Activated naive CD4-positive, alpha-beta T cell treated with anti-CD3 and anti-CD28 coated beads for 36 hours (primary cell): ENCODE measurements at regions not wholly inside any gene's neighbourhood (a gene's known extent, or its start where the extent isn't known, plus 50 kb on each side); places are given as distances from the start of the nearest gene placed in this dataset.

ENCODE experiments used
- CTCF ChIA-PET: fragments of 350-600 bp; sonication (Branson Sonifier 250); formaldehyde crosslinking; loops from one replicate; lab custom pipeline; 2021; ENCODE audit warnings: antibody characterized with exemption; lab: Charles Lee
- DNase-seq: peaks from one replicate; pipeline ENCODE4 v3.0.0-alpha.2; 2020
- H3K27ac Mint-ChIP-seq: one replicate; pipeline ENCODE4 v1.8.0; 2021; ENCODE audit warnings: mild to moderate bottlenecking, mixed read lengths
- H3K27me3 Mint-ChIP-seq: one replicate; pipeline ENCODE4 v1.8.0; 2021; ENCODE audit warnings: low read depth, mixed read lengths
- H3K36me3 Mint-ChIP-seq: one replicate; pipeline ENCODE4 v1.8.0; 2021; ENCODE audit warnings: low read depth, mixed read lengths
- H3K4me1 Mint-ChIP-seq: one replicate; pipeline ENCODE4 v1.8.0; 2021; ENCODE audit warnings: low read depth, mixed read lengths
- H3K4me3 Mint-ChIP-seq: one replicate; pipeline ENCODE4 v1.8.0; 2021; ENCODE audit warnings: mild to moderate bottlenecking, moderate library complexity, mixed read lengths
- H3K9me3 Mint-ChIP-seq: one replicate; pipeline ENCODE4 v1.8.0; 2021; ENCODE audit warnings: mixed read lengths
- intact Hi-C: fragments of 100-400 bp; cut with micrococcal nuclease; formaldehyde crosslinking; loops from one replicate; pipeline ENCODE4 v1.15.1; 2023

DNA sequence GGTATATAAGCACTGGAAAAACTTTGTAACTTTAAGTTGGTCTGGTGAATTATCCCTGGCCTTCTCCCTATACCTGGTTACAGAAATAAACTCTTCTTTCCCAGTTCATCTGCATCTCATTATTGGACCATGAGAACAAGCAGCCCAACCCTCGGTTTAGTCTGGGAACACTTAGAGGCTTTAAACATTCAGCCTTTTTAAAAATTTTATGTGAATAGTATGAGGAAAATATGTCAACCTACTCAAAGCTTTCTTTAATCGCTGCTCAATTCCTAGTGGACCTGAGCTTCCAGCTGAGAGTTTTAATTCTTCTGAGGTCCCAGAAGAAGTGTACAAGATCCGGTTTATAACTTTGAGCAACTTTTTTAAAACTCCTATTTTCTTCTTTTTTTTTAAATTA is 358.6 kb upstream of the NOCT start:
- CTCF ChIA-PET, result no interaction called here
- DNase-seq, result no peak
- Mint-ChIP-seq H3K4me3 (no peak overlapping the region), H3K27ac (no peak overlapping the region), H3K4me1 (no peaks in the 10 kb centered on the region), H3K9me3 (no peaks in the 10 kb centered on the region), H3K27me3 (no peaks in the 10 kb centered on the region), H3K36me3 (no peaks in the 10 kb centered on the region)
- intact Hi-C loops, result no loop called here

DNA sequence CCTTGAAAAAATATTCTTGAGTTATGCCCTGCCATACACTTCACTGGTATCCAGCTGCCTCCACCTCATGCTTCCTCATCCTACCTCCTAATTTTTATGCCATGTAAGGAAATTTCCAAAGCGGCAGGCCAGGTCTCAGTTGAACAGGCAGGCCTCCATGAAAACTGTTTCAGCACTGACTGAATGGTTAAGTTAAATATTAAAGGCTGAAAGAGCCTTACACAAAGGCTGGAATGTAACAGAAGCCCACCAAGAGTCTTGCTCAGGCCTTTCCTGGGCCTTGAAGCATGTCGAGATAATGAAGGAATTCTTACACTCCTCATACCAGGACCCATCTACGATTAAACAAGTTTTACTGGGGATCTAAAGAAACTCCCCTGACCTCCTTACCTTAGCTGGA is 359.6 kb upstream of the NOCT start:
- intact Hi-C loops, result no loop called here
- CTCF ChIA-PET, result no interaction called here
- Mint-ChIP-seq H3K27me3 (no peaks in the 10 kb centered on the region), H3K27ac (no peak overlapping the region), H3K9me3 (no peaks in the 10 kb centered on the region), H3K36me3 (no peaks in the 10 kb centered on the region), H3K4me1 (no peaks in the 10 kb centered on the region), H3K4me3 (no peak overlapping the region)
- DNase-seq, result no peak

DNA sequence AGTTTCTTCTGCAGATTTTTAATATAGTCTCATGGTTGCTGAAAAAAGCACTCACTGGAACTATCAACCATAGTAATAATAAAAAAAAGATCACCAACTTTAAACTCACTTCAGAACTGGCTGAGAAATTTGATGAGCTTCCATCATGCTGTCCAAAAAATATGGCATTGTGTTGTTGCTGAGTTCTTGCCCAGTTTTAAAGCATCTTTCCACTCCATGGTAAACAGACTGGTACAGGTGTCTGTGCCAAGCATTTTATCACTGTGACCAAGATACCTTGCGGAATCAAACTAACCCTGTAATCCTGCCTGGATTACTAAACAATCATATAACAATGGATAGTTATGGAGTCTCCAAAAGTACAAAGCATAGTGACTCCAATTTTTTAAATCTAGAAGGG is 360.3 kb upstream of the NOCT start:
- Mint-ChIP-seq H3K27ac (no peak overlapping the region), H3K27me3 (peaks cover under 1% of the 10 kb centered on the region), H3K36me3 (no peaks in the 10 kb centered on the region), H3K4me1 (no peaks in the 10 kb centered on the region), H3K4me3 (no peak overlapping the region), H3K9me3 (no peaks in the 10 kb centered on the region)
- CTCF ChIA-PET, result interaction anchor here (1.5 kb wide), 1 partner anchor 216 kb away, joined by 3 read pairs; no protein-coding TSS in a partner anchor
- intact Hi-C loops, result no loop called here
- DNase-seq, result no peak

DNA sequence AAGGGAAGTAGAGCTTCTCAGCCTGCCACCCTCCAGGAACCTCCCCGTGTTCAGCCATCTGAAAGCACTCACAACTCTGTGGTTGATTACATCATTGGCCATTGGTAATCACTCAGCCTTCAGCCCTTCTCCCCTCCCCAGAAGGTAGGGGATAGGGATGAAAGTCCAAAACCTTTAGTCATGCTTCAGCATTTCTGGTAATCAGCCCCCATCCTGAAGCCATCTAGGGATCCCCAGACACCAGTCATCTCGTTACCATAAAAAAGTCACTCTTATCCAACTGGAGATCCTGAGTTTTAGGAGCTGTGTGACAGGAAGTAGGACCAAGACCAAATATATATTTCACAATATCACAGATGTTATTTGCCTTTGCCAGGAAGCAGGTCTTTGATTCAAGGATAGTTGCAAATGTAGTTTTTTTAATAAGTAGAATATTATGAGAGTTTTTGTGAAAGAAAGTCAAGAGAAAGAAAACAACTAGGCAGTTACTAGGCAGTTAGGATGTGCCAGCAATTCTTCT is 364.6 kb upstream of the NOCT start:
- H3K27me3 Mint-ChIP-seq, result peaks cover 2% of the 10 kb centered on the region
- H3K4me3 Mint-ChIP-seq, result no peak overlapping the region
- no peaks in the 10 kb centered on the region for H3K9me3 Mint-ChIP-seq
- no peaks in the 10 kb centered on the region for H3K36me3 Mint-ChIP-seq
- no peak overlapping the region for H3K27ac Mint-ChIP-seq
- CTCF ChIA-PET, result no interaction called here
- no peak for DNase-seq
- H3K4me1 Mint-ChIP-seq, result no peaks in the 10 kb centered on the region
- intact Hi-C loops, result no loop called here

DNA sequence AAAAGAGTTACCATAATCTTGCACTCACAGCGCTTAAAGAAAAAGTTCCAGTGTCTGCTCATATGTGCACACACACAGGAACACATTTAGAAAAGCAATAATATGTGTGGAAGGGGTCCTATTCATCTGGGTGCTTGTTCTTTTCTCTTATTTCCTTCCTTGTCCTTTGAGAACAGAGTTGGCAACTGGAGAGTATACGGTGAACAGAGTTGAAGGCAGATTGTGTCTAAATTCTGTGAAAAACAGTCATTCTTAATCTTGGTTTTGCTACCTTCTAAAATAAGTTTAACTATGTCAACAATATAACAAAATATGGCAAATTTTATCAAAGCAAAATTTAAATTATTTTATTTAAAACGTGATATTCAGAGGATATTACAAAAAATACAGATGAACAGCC is 365.1 kb upstream of the NOCT start:
- CTCF ChIA-PET, result no interaction called here
- intact Hi-C loops, result no loop called here
- no peaks in the 10 kb centered on the region for H3K9me3 Mint-ChIP-seq
- H3K4me1 Mint-ChIP-seq, result no peaks in the 10 kb centered on the region
- H3K27ac Mint-ChIP-seq, result no peak overlapping the region
- H3K4me3 Mint-ChIP-seq, result no peak overlapping the region
- DNase-seq, result no peak
- no peaks in the 10 kb centered on the region for H3K36me3 Mint-ChIP-seq
- peaks cover 2% of the 10 kb centered on the region for H3K27me3 Mint-ChIP-seq

DNA sequence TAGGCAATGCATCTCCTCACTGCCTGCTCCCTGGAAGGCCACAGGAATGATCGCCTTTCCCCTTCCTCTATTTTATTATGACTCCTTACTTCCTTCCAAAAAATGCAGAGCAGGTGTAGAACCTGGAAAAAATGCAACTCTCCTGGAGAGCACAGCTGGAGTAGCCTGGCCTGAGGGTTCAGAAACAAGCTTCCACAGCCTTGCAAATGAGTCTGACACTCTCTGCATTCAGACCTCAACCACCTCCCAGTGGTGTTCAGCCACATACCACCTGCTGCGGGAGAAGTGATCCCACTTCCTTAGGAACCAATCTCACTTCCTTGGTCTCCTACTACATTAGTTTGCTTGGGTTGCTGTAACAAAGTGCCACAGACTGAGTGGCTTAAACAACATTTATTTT is 368.1 kb upstream of the NOCT start:
- no peaks in the 10 kb centered on the region for H3K9me3 Mint-ChIP-seq
- no peak overlapping the region for H3K27ac Mint-ChIP-seq

DNA sequence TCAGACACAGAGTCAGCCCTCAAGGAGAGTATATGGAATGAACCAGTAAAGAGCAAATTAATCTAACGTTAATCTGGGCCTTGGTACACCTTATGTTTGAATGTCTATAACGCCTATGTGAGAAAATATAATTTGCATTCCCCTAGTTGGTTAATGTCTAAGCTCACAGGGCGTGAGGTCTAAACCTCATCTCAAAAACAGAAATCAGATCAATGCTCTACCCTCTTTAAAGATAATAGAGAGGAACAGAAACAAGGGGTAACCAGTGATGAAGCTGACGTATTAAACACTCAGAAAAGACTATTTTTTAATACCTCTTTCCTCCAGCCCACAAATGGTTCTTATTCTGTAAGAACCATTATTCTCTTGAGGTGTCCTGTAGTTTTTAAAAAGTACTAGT is 369.2 kb upstream of the NOCT start:
- DNase-seq, result no peak
- H3K27me3 Mint-ChIP-seq, result peaks cover 2% of the 10 kb centered on the region
- H3K4me1 Mint-ChIP-seq, result no peaks in the 10 kb centered on the region
- no peak overlapping the region for H3K4me3 Mint-ChIP-seq
- intact Hi-C loops, result no loop called here
- no peak overlapping the region for H3K27ac Mint-ChIP-seq
- no peaks in the 10 kb centered on the region for H3K9me3 Mint-ChIP-seq
- CTCF ChIA-PET, result no interaction called here
- no peaks in the 10 kb centered on the region for H3K36me3 Mint-ChIP-seq

More for the DNA sequence above, 368.1 kb upstream of the NOCT start:
- Mint-ChIP-seq H3K27me3 (peaks cover 2% of the 10 kb centered on the region), H3K4me3 (no peak overlapping the region), H3K4me1 (no peaks in the 10 kb centered on the region), H3K36me3 (no peaks in the 10 kb centered on the region)
- CTCF ChIA-PET, result no interaction called here
- no peak for DNase-seq
- intact Hi-C loops, result no loop called here

DNA sequence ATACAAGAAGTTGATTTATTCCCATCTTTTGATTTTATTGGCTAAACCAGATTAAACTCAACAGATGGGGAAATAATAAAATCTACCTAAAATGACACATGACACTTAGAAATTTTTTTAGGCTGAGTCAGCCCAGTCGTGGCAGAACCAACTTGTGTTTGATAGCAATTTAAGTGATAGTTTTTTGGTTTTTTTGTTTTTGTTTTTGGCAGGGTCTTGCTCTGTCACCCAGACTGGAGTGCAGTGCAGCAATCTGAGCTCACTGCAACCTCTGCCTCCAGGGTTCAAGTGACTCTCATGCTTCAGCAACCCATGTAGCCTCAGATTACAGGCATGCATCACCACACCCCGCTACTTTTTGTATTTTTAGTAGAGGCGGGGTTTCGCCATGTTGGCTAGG is 370.3 kb upstream of the NOCT start:
- Mint-ChIP-seq H3K4me3 (no peak overlapping the region), H3K9me3 (no peaks in the 10 kb centered on the region), H3K4me1 (no peaks in the 10 kb centered on the region), H3K27ac (no peak overlapping the region), H3K36me3 (no peaks in the 10 kb centered on the region), H3K27me3 (peaks cover 2% of the 10 kb centered on the region)
- no peak for DNase-seq
- intact Hi-C loops, result no loop called here
- CTCF ChIA-PET, result no interaction called here

DNA sequence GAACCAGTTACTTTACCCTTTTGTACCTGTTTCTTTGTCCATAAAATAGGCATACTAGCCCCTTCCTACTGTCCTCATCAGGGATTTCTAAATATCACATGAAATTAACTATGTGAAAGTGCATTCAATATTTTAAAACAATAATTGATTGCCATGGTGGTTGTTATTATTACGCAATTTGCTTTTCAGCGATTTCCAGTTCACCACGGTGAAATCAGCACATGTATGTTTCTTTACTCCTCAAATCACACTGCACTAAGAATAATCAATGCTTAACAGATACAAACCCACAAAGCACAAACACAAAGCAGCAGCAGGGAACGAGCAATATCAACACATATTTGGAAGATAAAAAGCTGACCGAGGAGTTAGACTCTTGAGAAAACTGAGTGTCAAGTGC is 371.3 kb upstream of the NOCT start:
- CTCF ChIA-PET, result no interaction called here
- H3K27me3 Mint-ChIP-seq, result no peaks in the 10 kb centered on the region
- no peaks in the 10 kb centered on the region for H3K4me1 Mint-ChIP-seq
- intact Hi-C loops, result no loop called here
- H3K4me3 Mint-ChIP-seq, result no peak overlapping the region
- no peaks in the 10 kb centered on the region for H3K9me3 Mint-ChIP-seq
- no peak overlapping the region for H3K27ac Mint-ChIP-seq
- no peaks in the 10 kb centered on the region for H3K36me3 Mint-ChIP-seq
- DNase-seq, result no peak

DNA sequence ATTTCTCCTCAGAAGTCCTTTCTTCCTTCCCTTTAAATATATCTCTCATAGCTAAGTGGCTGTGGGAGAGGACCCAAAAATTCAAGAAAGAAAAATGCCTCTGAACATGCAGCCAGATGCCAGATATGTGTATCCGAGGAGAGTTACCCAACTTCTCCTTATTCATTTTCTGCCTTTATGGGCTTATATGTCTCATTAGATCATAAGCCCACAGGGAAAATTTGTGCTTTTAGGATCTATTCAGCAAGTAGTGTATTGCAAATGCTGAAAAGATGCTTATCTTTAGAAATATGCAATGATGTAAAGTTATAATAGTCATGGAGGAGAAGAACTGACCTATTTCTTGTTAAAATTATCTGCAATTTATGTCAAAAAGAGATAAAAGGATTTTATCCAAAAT is 371.8 kb upstream of the NOCT start:
- intact Hi-C loops, result no loop called here
- H3K36me3 Mint-ChIP-seq, result no peaks in the 10 kb centered on the region

DNA sequence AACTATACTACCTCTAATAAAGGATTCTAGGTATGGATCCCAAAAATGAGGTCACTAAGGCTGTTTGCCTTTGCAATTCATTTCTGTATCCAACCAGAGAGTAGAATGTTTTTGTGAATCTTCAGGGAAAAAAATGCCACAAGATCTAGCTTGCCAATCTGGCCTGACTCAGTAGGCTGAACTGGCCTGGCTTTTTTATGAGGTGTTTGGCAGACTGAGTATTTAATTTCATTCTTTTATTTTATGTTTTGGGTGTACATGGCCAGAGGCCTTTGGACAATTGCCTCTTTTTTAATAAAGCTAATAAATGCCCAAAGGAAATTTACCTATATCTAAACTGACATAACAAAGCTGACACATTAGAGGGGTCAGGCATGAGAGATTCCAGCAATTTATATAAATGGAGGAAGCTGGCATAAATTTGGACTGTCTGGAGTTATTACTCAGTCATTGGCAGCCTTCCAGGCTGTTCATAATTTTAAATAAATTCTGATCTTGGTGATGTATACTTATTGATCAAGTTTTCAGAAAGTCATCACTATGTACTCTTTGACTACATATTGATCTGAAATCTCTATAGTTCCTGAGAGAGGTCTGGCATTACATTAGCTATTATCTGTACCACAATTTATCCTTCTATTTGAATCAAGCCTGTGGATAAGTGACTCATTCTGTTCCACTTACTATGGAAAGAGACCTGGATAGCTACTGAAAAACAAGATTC is 376.4 kb upstream of the NOCT start:
- no peak overlapping the region for H3K4me3 Mint-ChIP-seq
- H3K36me3 Mint-ChIP-seq, result no peaks in the 10 kb centered on the region
- H3K4me1 Mint-ChIP-seq, result no peaks in the 10 kb centered on the region
- H3K27me3 Mint-ChIP-seq, result no peaks in the 10 kb centered on the region
- no peak overlapping the region for H3K27ac Mint-ChIP-seq
- intact Hi-C loops, result no loop called here
- H3K9me3 Mint-ChIP-seq, result no peaks in the 10 kb centered on the region
- CTCF ChIA-PET, result no interaction called here
- DNase-seq, result no peak

More for the DNA sequence above, 371.8 kb upstream of the NOCT start:
- H3K4me3 Mint-ChIP-seq, result no peak overlapping the region
- CTCF ChIA-PET, result interaction anchor here (0.8 kb wide), 1 partner anchor 37 kb away, joined by 4 read pairs; no protein-coding TSS in a partner anchor
- H3K27me3 Mint-ChIP-seq, result no peaks in the 10 kb centered on the region
- H3K9me3 Mint-ChIP-seq, result no peaks in the 10 kb centered on the region
- no peak overlapping the region for H3K27ac Mint-ChIP-seq
- DNase-seq, result no peak
- no peaks in the 10 kb centered on the region for H3K4me1 Mint-ChIP-seq

DNA sequence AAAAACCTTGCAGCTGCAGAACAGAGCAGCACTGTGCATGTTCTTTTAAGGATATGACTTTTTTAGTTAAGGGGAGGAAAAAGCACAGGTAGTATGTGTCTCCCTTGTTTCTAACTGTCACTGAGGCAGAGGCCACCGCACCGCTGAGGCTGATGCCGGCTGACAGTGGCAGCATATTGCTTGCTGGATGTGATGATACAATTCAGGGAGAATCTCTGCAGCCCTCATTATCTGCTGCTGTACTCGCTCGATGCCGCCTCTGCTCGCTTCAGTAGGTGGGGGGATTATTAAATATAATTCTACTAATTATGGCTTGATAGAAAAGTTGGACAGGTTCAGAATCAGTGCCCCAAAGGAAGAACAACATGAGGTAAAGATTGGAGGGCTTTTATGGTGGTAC is 378.8 kb upstream of the NOCT start:
- CTCF ChIA-PET, result no interaction called here
- Mint-ChIP-seq H3K27me3 (no peaks in the 10 kb centered on the region), H3K4me1 (no peaks in the 10 kb centered on the region), H3K4me3 (no peak overlapping the region), H3K36me3 (no peaks in the 10 kb centered on the region), H3K9me3 (no peaks in the 10 kb centered on the region), H3K27ac (no peak overlapping the region)
- no peak for DNase-seq
- intact Hi-C loops, result no loop called here

DNA sequence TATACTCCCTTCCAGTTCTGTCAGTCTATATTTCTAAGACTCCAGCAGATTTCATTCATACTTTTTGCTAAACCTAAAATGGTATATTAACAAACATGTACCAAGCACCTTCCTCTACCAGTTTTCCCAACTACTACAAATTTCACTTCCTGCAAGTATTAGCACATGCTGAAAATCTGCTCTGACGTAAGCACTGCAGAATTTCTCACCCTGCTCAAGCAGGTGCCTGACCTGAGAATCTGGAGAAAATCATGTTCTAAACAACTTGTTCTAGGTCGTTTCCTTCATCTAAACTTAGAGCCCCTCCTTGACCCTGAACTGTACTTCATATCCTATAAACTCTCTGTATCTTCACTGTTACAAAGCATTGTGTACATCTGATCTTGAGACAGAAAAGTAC is 380.7 kb upstream of the NOCT start:
- Mint-ChIP-seq H3K27ac (no peak overlapping the region), H3K9me3 (no peaks in the 10 kb centered on the region), H3K27me3 (no peaks in the 10 kb centered on the region), H3K4me3 (no peak overlapping the region), H3K4me1 (no peaks in the 10 kb centered on the region), H3K36me3 (no peaks in the 10 kb centered on the region)
- CTCF ChIA-PET, result interaction anchor here (0.8 kb wide), 1 partner anchor 631 kb away, joined by 3 read pairs; no protein-coding TSS in a partner anchor
- DNase-seq, result no peak
- intact Hi-C loops, result no loop called here
